Fibroblast of pulmonary artery (primary cell): ENCODE measurements at regions not wholly inside any gene's neighbourhood (a gene's known extent, or its start where the extent isn't known, plus 50 kb on each side); places are given as distances from the start of the nearest gene placed in this dataset.

Experiments
- DNase-seq: peaks from one replicate; pipeline ENCODE4 v3.0.0-alpha.2; 2010; ENCODE audit warnings: low read depth
- H3K4me3 ChIP-seq: replicated peaks from 2 replicates; pipeline ENCODE4 v1.5.1; 2011; ENCODE audit warnings: low read depth, mild to moderate bottlenecking, control low read depth, low read length, moderate library complexity
- CTCF ChIP-seq: IDR thresholded peaks from 2 replicates; pipeline ENCODE4 v1.5.1; 2011; ENCODE audit warnings: mild to moderate bottlenecking, control low read depth, low read length, inconsistent platforms; ENCODE audit errors: missing control alignments

DNA sequence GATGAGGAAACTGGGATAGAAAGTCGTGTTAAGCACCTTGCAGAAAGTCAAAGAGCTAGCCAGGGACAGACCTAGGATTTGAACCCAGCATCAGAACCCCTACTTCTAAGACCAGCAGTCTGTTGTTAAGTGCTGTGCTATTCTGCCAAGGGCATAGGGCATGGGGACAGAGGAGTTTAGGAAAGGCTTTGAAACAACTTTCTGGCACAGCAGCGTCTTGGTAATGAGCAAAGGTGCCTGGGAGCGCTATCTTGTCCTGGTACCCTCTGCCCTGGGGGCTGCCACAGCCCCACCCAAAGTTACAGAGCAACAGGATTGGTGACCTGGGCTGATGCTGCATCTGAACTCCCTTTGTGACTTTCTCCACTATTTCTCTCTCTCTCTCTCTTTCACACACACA lies 1108.1 kb downstream of the BCL11B start:
- H3K4me3 ChIP-seq, result no peak overlapping the region
- TF ChIP-seq CTCF, result no peak
- DNase-seq, result no peak

DNA sequence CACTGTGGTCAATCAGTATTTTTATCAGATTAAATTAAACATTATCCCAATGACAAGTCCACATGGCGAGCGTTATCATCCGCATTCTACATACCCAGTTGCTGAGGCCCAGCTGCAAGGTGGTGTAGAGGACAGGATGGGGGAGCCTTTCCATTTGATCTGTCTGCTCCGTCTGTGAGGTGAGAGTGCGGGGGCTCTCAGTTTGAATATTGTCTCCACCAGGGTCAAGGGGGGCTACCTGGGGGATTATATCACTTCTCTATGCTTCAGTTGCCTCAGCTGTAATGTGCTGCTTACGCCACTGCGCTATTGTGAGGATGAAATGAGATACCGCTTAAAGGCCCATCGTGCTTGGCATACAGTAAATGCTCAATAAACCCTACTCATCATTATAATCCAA lies 1106.0 kb downstream of the BCL11B start:
- no peak for DNase-seq
- TF ChIP-seq CTCF, result no peak

GRCh38 chr14:98167275-98167674 lies 1104.7 kb downstream of the BCL11B start:
- no peak for DNase-seq
- TF ChIP-seq CTCF, result no peak
- no peak overlapping the region for H3K4me3 ChIP-seq

More for the DNA sequence above, 1106.0 kb downstream of the BCL11B start:
- no peak overlapping the region for H3K4me3 ChIP-seq

DNA sequence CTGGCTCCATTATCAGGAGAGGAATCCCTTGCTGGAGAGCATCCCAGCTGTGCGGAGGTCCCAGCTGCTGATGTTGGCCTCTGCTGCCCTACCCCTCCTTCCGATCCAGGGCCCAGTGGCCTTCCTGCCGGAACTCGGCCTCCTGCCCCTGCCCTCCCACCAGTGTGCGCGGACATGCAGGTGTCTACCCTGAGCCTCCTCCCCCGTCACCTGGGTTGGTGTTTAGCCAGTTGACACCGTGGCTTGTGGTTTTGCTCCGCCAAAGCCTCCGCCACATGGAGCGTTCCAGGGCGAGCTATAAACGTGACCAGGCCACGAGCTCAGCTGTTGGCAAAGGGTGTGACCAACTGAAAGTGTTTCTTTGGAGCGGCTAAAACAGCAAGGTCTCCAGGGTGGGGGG lies 1104.3 kb downstream of the BCL11B start:
- no peak overlapping the region for H3K4me3 ChIP-seq
- no peak for DNase-seq
- TF ChIP-seq CTCF, result no peak

- no peak for TF ChIP-seq CTCF
- H3K4me3 ChIP-seq, result no peak overlapping the region
- no peak for DNase-seq
Observed at GRCh38 chr14:98168211-98168985, 1103.6 kb downstream of the BCL11B start.

DNA sequence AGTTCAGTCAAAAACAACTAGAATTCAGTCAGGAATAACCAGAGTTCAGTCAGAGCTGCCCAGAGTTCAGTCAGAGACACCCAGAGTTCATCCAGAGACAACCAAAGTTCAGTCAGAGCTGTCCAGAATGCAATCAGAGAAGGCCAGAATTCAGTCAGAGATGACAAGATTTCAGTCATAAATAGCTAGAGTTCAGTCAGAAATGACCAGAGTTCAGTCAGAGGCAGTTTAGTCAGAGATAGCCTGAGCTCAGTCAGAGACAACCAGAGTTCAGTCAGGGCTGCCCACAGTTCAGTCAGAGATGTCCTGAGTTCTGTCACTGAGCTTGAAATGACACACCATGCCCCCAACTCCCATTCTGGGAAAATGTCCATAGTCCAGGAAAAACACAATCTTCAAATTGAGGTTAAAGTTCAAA lies 1102.8 kb downstream of the BCL11B start:
- no peak for TF ChIP-seq CTCF
- DNase-seq, result no peak
- no peak overlapping the region for H3K4me3 ChIP-seq

- no peak for TF ChIP-seq CTCF
- no peak for DNase-seq
- H3K4me3 ChIP-seq, result no peak overlapping the region
Observed at GRCh38 chr14:98170575-98170974, 1101.4 kb downstream of the BCL11B start.
